ENCODE measurements at regions not wholly inside any gene's neighbourhood (a gene's known extent, or its start where the extent isn't known, plus 50 kb on each side); places are given as distances from the start of the nearest gene placed in this dataset.
"Not testable (repeated sequence)": the region's sequence is repeated elsewhere in the genome, so short reads cannot be mapped to it uniquely, and the experiment has no call there.

DNA sequence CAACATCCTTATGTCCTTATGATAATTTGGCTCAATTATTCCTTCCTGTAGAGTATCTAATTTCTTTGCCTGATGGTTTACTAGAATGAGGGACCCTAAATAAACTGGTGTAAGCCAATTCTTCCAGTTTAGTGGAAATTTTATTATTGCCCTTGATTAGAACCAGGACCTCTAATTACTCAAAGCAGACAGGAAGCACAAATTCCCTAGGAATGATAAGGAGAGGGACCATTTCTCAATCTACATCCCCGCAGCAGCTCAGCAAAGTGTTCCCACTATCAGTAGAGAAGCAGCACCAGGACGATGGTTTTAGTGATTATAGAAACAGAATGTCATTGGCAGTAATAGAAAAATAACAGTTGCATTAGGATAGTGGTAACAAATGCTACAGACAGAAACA is 97.1 kb downstream of the PLPPR4 start:
- no peak for DNase-seq (ENCODE audit: low read depth)

DNA sequence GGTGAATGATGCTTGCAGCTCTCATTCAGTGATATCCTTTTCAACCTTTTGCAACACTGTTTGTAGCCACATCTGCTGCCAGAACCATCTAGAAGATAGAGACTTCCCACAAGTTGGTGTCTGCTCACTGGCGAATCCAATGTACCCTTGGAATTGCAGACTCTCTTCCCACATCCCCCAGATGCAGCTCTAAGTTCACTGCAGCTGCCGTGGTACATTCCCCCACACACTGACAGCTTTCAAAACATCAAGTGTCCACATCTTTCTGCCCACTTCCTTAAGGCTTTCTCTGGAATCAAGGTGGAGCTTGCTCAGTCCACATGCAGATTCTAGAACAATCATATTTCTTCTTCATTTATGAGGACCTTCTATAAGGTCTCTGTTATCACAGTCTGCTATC is 99.2 kb downstream of the PLPPR4 start:
- DNase-seq (ENCODE audit: low read depth) = no peak

DNA sequence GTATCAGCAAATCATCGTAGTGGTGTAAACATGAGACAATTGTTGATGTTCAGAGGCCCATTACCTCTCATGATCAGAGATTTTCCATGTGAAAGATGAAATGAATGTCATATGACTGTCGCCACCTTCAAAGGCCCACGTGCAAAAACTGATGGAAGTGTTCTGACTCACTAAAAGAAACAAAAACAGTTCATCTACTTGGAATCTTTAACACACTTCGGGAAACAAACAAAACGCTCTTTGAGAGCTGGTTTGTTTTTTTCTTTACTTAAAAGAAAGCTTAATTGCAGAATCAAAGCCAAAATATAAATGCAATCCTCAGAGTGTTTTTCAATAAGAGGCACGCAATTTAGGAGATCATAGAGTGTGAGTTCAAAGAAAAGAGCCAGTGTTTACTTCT is 100.8 kb downstream of the PLPPR4 start:
- DNase-seq (ENCODE audit: low read depth) = no peak

DNA sequence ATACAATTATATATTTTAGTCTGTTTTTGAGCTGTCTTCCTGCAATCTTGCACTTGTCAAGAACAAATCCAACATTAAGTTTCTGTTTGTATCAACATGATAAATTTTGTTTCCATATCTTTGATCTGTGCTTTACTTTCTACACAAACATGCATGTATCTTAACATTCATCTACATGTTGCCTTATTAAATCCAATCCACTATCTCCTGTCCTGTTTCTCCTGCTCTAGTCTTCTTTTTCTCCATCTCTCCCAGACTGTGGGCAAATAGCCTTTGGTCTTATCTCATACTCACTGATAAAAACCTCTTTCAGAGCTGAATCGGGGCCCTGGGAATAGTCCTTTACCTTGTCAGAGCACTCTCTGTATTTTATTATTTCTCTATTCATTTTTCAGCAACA is 101.3 kb downstream of the PLPPR4 start:
- no peak for DNase-seq (ENCODE audit: low read depth)

DNA sequence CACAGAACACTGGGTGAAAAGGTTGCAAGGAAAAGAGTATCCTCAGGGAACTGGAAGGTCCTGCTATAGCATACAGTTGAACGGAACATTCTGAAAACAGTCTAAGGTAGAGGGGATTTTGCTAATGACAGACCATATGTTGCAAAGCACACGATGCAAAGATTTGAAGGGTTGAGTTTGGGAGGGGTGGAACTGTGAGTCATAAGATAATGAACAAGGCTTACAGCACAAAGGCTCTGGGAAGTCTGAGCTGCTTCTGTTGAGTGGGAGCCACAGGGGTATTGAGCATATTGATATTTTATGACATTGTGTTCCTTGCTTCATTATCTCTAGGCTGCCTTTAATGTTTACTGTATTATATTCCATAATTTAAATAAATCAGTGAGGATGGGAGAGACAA is 104.9 kb downstream of the PLPPR4 start:
- no peak for DNase-seq (ENCODE audit: low read depth)

DNA sequence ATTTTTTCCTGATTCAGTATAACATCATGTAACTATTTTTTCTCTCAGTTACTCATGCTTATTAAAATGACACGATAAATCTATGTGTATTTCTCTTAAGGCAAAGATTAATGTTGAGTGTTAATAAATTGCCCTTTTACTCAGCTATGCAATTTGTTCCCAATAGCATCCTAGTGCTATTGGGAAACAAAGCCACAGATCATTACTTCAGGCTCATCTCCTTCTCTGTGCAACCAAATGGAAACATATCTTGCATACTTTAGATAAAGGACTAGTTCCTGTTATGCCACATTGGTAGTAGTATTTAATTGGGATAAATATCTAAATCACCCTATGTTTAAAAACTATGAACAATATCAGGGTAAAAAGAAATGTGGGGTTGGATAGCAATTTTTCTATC is 106.2 kb downstream of the PLPPR4 start:
- peak; percentile 10 for DNase-seq (ENCODE audit: low read depth)

DNA sequence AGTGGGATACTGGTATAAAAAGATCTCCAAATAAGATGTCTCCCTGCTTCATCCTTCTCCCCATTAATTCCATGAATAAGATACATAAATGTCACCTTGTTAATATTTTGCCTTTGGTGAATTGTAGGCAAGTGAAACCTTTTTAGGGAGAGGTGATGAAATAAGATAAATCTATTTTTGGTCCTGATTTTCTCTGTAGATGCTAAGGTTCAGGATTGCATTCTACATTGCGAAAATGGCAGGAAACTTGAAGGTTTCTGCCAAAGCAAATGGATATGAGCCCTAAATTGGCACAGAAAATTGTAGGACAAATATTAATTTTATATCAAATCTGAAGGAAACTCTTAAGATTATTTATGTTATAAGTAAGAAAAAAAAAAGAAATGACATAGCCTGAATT is 107.1 kb downstream of the PLPPR4 start:
- DNase-seq (ENCODE audit: low read depth) = no peak

DNA sequence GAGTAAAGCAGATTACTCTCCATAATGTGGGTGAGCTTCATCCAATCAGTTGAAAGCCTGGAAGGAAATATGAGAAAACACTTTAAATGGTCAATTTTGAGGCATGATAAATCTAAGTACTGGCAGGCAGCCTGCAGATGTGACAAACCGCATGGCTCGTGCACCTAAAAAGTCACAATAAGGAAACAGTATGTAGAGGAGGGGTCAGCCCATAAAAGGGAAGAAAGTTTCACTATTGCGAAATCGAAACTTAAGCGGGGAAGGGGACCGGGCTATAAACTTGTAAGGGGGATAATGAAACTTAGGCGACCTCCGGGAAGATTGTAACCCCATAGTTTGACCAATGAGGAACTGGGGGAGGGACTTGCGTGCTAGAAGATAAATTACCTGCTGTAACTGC is 109.8 kb downstream of the PLPPR4 start:
- no peak for DNase-seq (ENCODE audit: low read depth)

DNA sequence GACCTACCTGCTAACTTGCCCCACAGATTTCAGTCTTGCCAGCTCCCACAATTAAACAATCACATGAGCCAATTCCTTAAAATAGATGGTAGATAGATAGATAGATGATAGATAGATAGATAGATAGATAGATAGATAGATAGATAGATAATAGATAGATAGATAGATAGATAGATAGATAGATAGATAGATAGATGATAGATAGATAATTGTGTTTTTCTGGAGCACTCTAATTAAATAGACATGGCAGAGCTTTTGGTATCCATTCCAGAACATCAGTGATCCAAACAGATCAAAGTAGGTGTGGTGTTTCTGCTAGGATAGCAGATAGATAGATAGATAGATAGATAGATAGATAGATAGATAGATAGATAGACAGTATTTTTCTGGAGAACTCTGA is 110.4 kb downstream of the PLPPR4 start:
- DNase-seq (ENCODE audit: low read depth) = not testable (repeated sequence)

DNA sequence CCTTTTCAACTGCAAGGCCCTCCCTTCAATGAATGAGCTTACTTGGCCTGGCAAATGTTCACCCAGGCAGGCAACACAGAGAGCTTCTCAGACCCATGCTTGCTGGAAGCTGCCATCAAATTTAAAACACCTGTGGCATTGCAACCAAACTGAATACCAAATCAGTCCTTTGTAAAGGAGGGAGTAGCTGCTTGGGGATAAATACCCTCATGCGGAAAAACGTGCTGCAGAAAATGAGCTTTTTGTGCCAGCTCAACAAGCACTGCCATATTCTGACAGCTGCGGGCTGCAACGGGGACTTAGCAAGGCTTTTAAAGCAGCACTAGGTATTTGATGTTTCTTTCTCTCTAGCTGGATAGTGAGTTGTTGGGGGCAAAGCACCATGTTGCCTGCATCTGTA is 119.7 kb downstream of the PLPPR4 start:
- no peak for DNase-seq (ENCODE audit: low read depth)

DNA sequence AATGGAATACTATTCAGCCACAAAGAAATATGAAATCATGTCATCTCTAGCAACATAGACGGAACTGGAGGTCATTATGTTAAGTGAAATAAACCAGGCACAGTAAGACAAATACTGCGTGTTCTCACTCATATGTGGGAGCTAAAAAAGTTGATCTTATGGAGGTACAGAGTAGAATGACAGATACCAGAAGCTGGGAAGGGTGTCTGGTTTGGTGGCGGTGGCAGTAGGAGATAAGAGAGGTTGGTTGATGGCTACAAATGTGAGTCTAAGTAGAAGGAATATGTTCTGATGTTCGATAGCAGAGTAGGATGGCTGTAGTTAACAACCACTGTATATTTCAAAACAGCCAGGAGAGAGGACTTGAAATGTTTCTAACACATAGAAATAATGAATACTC is 121.6 kb downstream of the PLPPR4 start:
- DNase-seq (ENCODE audit: low read depth) = no peak

DNA sequence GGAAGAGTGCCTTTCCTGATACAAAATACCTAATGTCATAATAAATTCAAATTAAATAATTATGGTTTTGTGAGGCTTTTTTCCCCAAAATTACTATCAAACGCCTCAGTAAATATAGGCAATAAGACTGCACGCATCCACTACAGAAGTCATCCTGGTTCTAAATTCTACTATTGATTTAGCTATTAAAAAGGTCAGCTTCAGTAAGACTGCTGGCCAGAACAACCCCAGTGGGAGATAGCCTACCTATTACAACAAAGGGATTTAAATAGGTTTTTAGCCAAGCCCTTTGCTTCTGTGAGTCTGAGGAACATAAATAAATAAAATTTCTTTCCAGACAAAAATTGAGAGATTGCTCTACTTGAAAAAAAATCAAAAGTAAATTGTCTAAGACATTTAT is 132.1 kb downstream of the PLPPR4 start:
- DNase-seq (ENCODE audit: low read depth) = no peak

DNA sequence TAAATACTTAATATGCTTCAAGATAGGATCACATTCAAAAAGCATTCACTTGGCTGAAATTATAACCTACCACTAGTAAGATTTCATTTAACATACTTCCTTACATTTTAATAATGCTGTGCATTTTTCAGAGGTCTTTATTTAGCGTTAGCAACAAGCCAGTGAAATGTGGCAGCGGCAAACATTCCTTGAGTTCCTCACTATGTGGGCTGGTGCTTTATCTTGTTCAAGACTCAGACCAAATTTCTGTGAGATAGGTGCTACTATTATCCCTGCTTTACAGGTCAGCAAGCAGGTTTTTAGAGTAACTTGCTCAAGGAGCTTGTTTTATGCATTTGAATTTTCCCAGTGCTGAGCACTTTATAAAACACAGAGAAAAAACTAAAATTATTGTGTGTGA is 132.7 kb downstream of the PLPPR4 start:
- peak; percentile 3 for DNase-seq (ENCODE audit: low read depth)

DNA sequence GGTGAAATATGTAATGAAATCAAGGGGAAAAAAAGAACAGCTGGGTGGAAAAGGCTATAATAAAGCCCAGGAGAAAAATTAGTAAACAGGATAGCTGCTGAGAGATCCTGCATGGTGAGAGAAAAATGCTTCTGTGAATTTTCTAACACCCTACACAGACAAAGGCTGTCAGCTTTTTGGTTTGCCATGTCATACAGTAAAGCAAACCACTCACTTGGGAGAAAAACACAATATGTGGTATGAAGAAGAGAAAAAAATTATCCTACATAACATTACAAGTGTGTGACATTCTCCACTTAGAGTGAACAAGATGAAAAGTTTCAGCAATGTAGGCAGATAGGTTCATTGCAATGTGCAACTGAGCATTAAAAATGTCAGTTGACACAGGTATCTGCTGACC is 133.6 kb downstream of the PLPPR4 start:
- no peak for DNase-seq (ENCODE audit: low read depth)

DNA sequence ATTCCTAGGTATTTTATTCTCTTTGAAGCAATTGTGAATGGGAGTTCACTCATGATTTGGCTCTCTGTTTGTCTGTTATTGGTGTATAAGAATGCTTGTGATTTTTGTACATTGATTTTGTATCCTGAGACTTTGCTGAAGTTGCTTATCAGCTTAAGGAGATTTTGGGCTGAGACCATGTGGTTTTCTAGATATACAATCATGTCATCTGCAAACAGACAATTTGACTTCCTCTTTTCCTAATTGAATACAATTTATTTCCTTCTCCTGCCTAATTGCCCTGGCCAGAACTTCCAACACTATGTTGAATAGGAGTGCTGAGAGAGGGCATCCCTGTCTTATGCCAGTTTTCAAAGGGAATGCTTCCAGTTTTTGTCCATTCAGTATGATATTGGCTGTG is 137.3 kb downstream of the PLPPR4 start:
- DNase-seq (ENCODE audit: low read depth) = not testable (repeated sequence)

DNA sequence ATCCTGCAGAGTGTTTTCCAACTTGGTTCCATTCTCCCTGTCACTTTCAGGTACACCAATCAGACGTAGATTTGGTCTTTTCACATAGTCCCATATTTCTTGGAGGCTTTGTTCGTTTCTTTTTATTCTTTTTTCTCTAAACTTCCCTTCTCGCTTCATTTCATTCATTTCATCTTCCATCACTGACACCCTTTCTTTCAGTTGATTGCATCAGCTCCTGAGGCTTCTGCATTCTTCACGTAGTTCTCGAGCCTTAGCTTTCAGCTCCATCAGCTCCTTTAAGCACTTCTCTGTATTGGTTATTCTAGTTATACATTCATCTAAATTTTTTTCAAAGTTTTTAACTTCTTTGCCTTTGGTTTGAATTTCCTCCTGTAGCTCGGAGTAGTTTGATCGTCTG is 140.1 kb downstream of the PLPPR4 start:
- DNase-seq (ENCODE audit: low read depth) = not testable (repeated sequence)

DNA sequence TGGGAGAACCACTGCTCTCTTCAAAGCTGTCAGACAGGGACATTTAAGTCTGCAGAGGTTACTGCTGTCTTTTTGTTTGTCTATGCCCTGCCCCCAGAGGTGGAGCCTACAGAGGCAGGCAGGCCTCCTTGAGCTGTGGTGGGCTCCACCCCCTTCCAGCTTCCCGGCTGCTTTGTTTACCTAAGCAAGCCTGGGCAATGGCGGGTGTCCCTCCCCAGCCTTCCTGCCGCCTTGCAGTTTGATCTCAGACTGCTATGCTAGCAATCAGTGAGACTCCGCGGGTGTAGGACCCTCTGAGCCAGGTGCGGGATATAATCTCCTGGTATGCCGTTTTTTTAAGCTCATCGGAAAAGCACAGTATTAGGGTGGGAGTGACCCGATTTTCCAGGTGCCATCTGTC is 141.0 kb downstream of the PLPPR4 start:
- not testable (repeated sequence) for DNase-seq (ENCODE audit: low read depth)

DNA sequence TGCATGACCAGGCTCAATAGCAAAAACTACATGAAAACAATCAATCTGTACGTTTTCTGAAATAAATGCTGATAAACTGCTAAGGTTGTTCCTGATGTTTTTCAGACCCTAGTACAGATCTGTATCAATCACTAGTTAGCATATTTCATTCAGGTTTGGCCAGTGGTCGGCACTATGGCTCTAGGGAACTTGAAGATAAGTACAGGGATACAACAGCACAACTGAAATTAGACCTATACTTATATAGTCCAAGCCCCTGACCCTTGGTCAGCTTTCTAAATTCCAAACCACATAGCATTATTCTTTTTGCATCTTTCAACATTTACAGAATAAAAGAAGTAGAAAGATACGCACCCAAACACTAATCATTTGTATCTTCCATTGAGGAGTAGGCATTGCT is 142.7 kb downstream of the PLPPR4 start:
- no peak for DNase-seq (ENCODE audit: low read depth)

DNA sequence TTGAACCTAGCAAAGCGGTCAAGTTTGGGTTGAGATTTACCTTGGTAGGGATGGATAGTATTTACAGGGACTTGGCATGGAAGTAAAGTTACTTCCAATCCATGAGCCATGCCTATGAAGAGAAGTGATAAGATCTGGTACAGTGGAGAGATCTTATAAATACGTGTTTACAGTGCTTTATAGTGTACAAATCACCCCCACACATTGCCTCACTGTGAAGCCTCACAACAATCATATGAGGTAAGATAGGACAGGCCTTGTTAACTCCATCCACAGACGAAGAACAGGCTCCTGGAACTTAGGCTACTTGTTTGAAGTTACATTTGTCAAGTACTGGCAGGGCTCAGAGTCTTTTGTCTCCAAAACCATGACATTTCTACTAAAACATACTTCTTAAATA is 159.8 kb downstream of the PLPPR4 start:
- no peak for DNase-seq (ENCODE audit: low read depth)

DNA sequence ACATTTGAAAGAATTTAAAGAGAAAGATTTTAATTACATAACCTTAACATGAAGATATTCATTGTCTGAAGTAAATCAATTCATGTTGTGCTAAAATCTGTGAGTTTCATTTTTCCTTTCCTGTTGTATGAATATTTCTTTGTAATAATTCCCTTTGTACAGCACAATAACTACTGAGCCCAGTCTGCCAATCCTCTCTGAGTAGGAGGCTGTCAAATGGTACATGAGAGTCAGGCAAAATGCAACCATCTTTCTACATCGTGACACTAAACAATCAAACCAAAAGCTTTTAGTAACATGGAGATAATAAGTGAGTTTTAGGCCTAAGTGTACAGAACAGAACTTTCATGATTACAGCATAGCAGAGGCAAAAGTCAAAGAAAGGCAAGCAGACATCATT is 165.5 kb downstream of the PLPPR4 start:
- no peak for DNase-seq (ENCODE audit: low read depth)

DNA sequence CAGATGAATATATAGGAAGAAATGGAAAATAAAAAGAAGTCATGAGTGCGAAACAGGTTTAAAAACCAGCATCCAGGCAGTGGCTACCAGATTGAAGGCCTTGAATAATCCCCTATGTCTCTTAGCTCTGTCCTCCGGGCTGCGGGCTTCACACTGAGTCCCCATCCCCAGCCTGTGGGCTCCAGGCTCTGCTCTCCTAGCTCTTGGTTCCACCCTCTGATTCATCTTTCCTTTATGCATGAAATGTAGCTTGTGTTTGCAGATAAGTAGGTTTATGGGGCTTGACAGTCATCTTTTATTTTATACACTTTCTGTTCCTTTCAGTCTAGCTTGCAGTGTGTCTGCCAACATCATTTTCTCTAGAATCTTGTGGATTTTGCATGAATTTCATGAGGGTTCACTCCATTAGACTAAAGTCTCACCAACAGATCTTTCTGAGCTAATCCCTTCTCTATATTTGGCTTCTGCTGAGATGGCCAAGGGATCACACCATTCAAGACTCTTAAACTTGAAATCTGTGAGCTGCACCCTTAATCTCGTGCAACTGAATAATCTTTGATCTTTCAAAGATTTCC is 174.5 kb downstream of the PLPPR4 start:
- no peak for DNase-seq (ENCODE audit: low read depth)

DNA sequence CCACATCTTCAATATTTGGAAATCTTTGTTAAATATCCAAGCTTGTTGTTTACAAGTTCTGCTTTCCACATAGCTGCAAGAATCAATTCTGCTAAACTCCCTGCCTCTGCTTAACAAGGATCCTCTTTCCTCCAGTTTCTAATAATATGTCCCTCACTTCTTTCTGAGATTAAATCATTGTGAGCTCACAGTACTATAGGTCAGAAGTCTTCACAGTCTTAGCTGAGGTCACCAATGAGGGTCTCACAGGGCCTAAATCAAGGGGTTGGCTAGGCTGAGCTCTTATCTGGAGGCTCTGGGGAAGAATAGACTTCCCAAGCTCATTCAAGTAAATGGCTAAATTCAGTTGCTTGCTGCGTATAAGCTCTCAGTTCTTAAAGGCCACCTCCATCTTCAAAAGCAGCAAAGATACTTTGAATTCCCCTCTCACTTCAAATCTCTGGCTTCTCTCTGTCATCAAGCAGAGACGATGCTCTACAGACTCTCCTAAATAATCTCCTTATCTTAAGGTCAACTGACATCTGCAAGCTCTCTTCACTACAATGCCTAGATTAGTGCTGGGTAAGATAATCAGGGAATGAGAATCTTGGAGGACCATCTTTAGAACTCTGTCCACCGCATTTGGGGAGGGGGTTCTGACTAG is 175.3 kb downstream of the PLPPR4 start:
- DNase-seq (ENCODE audit: low read depth) = no peak

DNA sequence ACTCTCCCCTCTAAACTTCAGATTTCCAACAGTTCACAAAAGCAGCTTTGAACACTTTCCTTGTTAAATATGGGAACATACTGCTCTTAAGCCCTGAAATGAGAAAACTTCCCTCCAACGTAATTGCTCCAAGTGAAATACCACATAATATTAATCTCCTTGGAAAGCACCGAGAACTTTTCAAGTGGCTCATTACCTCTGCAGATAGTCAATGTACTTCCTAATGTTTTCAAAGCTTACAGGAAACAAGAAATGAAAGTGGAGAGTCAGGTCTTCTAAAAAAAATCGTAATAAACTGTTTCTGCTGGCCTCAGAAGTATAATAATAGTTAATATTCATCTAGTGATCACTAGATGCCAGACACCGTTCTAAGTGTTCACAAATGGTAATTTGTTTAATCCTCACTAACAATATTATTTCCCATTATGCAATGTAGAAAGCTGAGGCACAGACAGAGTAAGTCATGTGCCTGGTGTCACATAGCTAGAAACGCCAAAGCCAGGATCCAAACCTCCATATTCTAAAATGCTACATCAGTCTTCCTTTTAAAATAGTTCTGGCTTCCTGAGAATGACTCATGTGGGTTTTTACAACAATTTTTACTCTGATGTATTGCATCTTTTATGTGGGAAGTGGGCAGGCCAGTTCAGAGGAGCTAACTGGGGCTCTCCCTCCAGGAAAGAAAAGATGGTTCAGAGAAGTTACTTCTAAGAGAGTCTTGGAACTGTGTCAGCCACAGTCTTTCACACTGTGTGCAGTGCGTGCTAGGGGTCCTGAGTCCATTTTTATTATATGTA is 177.2 kb downstream of the PLPPR4 start:
- DNase-seq (ENCODE audit: low read depth) = no peak
